ENCODE measurements at regions not wholly inside any gene's neighbourhood (a gene's known extent, or its start where the extent isn't known, plus 50 kb on each side); places are given as distances from the start of the nearest gene placed in this dataset.
"Not testable (repeated sequence)": the region's sequence is repeated elsewhere in the genome, so short reads cannot be mapped to it uniquely, and the experiment has no call there.

- no peak overlapping the region for H3K4me3 ChIP-seq (ENCODE audit: low read length)
- H3K9ac ChIP-seq (ENCODE audit: low read length), result no peak overlapping the region
- no peaks in the 10 kb centered on the region for H3K36me3 ChIP-seq (ENCODE audit: control insufficient read depth, insufficient read depth, low read length)
Measured at GRCh38 chr5:7271435-7272084, 124.4 kb upstream of the ADCY2 start.

GRCh38 chr5:7272408-7272965 is 123.5 kb upstream of the ADCY2 start:
- no peaks in the 10 kb centered on the region for H3K4me1 ChIP-seq (ENCODE audit: control insufficient read depth, insufficient read depth, low read length)

More at GRCh38 chr5:7271435-7272084, 124.4 kb upstream of the ADCY2 start:
- no peaks in the 10 kb centered on the region for H3K4me1 ChIP-seq (ENCODE audit: control insufficient read depth, insufficient read depth, low read length)
- no peak overlapping the region for H3K27ac ChIP-seq (ENCODE audit: low read depth, low read length)
- no peaks in the 10 kb centered on the region for H3K27me3 ChIP-seq (ENCODE audit: control insufficient read depth, insufficient read depth, low read length)

GRCh38 chr5:7274203-7274602 is 121.7 kb upstream of the ADCY2 start:
- Histone ChIP-seq H3K9ac (ENCODE audit: low read length) (no peak overlapping the region), H3K4me1 (ENCODE audit: control insufficient read depth, insufficient read depth, low read length) (no peaks in the 10 kb centered on the region), H3K4me3 (ENCODE audit: low read length) (no peak overlapping the region), H3K27ac (ENCODE audit: low read depth, low read length) (no peak overlapping the region), H3K27me3 (ENCODE audit: control insufficient read depth, insufficient read depth, low read length) (no peaks in the 10 kb centered on the region), H3K36me3 (ENCODE audit: control insufficient read depth, insufficient read depth, low read length) (no peaks in the 10 kb centered on the region)

More at GRCh38 chr5:7272408-7272965, 123.5 kb upstream of the ADCY2 start:
- H3K9ac ChIP-seq (ENCODE audit: low read length), result no peak overlapping the region
- no peaks in the 10 kb centered on the region for H3K36me3 ChIP-seq (ENCODE audit: control insufficient read depth, insufficient read depth, low read length)
- no peak overlapping the region for H3K4me3 ChIP-seq (ENCODE audit: low read length)
- H3K27ac ChIP-seq (ENCODE audit: low read depth, low read length), result no peak overlapping the region
- H3K27me3 ChIP-seq (ENCODE audit: control insufficient read depth, insufficient read depth, low read length), result no peaks in the 10 kb centered on the region

GRCh38 chr5:7289634-7290033 is 106.3 kb upstream of the ADCY2 start:
- not testable (repeated sequence) for H3K4me1 ChIP-seq (ENCODE audit: control insufficient read depth, insufficient read depth, low read length); H3K4me3 ChIP-seq (ENCODE audit: low read length); H3K9ac ChIP-seq (ENCODE audit: low read length); H3K27ac ChIP-seq (ENCODE audit: low read depth, low read length); H3K36me3 ChIP-seq (ENCODE audit: control insufficient read depth, insufficient read depth, low read length); H3K27me3 ChIP-seq (ENCODE audit: control insufficient read depth, insufficient read depth, low read length)

GRCh38 chr5:7297821-7298220 is 98.1 kb upstream of the ADCY2 start:
- H3K4me1 ChIP-seq (ENCODE audit: control insufficient read depth, insufficient read depth, low read length); H3K36me3 ChIP-seq (ENCODE audit: control insufficient read depth, insufficient read depth, low read length); H3K27ac ChIP-seq (ENCODE audit: low read depth, low read length); H3K9ac ChIP-seq (ENCODE audit: low read length); H3K4me3 ChIP-seq (ENCODE audit: low read length); H3K27me3 ChIP-seq (ENCODE audit: control insufficient read depth, insufficient read depth, low read length): not testable (repeated sequence)

DNA sequence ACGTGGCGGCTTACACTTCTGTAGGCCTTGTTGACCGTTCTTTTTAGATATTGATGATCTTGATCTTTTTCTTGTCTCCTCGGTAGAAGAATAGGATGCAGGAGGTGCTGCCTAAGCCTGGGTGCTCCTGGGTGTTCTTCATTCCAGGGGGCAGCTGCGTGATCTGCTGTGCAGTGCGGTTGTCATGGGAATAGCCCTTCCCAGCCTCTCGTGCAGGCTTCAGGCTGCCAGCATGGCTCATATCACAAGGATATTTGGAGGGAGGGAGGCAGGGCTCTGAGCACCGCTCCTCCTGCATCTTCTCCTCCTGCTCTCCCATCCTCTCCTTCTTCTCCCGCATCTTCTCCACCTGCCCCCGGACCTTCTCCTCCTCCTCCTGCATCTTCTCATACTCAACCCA is 96.2 kb upstream of the ADCY2 start:
- not testable (repeated sequence) for H3K27me3 ChIP-seq (ENCODE audit: control insufficient read depth, insufficient read depth, low read length); H3K36me3 ChIP-seq (ENCODE audit: control insufficient read depth, insufficient read depth, low read length); H3K4me3 ChIP-seq (ENCODE audit: low read length); H3K9ac ChIP-seq (ENCODE audit: low read length); H3K4me1 ChIP-seq (ENCODE audit: control insufficient read depth, insufficient read depth, low read length); H3K27ac ChIP-seq (ENCODE audit: low read depth, low read length)

DNA sequence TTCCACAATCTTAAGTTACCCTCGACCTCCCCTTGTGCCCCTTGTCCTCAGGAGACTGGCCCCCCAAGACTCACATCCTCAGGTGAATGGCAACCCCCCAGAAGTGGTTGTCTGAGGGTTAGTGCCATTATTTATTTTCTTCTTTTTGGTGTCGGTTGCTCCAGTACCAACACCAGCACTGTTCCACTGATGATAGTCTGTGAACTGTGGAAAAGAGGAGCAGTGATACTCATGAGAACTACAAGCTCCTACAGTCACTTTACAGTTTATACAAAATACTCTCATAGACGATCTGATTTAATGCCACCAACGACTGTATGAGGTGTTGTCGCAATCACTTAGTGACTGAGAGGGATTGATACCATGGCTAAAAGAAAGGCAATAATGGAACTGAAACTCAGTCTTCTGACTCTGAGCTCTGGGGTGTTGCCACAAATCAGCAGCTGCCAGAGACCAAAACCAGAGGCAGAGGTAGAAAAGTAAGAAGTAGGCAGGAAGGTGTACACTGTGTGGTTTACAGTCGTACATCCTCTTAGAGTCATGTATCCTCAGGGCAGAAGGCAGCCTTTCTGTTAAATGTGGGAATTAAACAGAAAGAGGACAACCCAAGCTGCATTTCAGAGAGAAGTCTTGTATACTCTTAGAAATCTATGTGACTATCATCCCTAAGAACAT is 90.8 kb upstream of the ADCY2 start:
- not testable (repeated sequence) for H3K4me3 ChIP-seq (ENCODE audit: low read length); H3K27me3 ChIP-seq (ENCODE audit: control insufficient read depth, insufficient read depth, low read length); H3K27ac ChIP-seq (ENCODE audit: low read depth, low read length); H3K9ac ChIP-seq (ENCODE audit: low read length); H3K36me3 ChIP-seq (ENCODE audit: control insufficient read depth, insufficient read depth, low read length); H3K4me1 ChIP-seq (ENCODE audit: control insufficient read depth, insufficient read depth, low read length)

- not testable (repeated sequence) for H3K36me3 ChIP-seq (ENCODE audit: control insufficient read depth, insufficient read depth, low read length); H3K4me1 ChIP-seq (ENCODE audit: control insufficient read depth, insufficient read depth, low read length); H3K27ac ChIP-seq (ENCODE audit: low read depth, low read length); H3K9ac ChIP-seq (ENCODE audit: low read length); H3K4me3 ChIP-seq (ENCODE audit: low read length); H3K27me3 ChIP-seq (ENCODE audit: control insufficient read depth, insufficient read depth, low read length)
Measured at GRCh38 chr5:7306556-7306955, 89.4 kb upstream of the ADCY2 start.

DNA sequence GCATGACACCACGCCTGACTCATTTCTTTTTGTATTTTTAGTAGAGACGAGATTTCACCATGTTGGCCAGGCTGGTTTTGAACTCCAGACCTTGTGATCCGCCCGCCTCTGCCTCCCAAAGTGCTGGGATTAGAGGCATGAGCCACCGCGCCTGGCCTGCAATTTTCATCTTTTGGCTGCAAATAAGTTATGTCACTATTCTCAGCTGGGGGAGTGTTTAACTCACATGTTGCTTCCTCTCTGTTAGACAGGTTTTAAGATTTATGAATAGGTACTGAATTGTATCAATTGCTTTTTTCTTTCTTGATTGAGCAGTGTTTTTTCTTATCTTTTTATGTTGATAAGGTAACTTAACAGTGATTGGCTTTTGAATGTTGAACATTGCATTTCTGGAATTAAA is 88.2 kb upstream of the ADCY2 start:
- not testable (repeated sequence) for H3K36me3 ChIP-seq (ENCODE audit: control insufficient read depth, insufficient read depth, low read length); H3K4me3 ChIP-seq (ENCODE audit: low read length); H3K4me1 ChIP-seq (ENCODE audit: control insufficient read depth, insufficient read depth, low read length); H3K27me3 ChIP-seq (ENCODE audit: control insufficient read depth, insufficient read depth, low read length); H3K27ac ChIP-seq (ENCODE audit: low read depth, low read length); H3K9ac ChIP-seq (ENCODE audit: low read length)

GRCh38 chr5:7309715-7310114 is 86.2 kb upstream of the ADCY2 start:
- not testable (repeated sequence) for H3K27ac ChIP-seq (ENCODE audit: low read depth, low read length)

DNA sequence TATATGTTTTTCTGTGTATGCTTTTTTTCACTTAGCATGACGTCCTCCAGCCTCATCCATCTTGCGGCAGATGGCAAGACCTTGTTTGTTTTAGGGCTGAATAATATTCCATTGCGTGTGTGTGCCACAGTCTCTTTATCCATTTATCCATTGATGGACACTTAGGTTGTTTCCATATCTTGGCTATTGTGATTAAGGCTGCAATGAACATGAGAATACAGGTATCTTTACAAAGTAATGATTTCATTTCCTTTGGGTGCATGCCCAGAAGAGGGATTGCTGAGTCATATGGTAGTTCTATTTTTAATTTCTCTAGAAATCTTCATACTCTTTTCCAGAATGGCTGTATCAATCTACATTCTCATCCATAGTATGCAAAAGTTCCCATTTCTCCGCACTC is 85.3 kb upstream of the ADCY2 start:
- not testable (repeated sequence) for H3K9ac ChIP-seq (ENCODE audit: low read length); H3K27me3 ChIP-seq (ENCODE audit: control insufficient read depth, insufficient read depth, low read length); H3K27ac ChIP-seq (ENCODE audit: low read depth, low read length); H3K4me3 ChIP-seq (ENCODE audit: low read length); H3K4me1 ChIP-seq (ENCODE audit: control insufficient read depth, insufficient read depth, low read length); H3K36me3 ChIP-seq (ENCODE audit: control insufficient read depth, insufficient read depth, low read length)

More at GRCh38 chr5:7309715-7310114, 86.2 kb upstream of the ADCY2 start:
- not testable (repeated sequence) for H3K36me3 ChIP-seq (ENCODE audit: control insufficient read depth, insufficient read depth, low read length); H3K9ac ChIP-seq (ENCODE audit: low read length); H3K4me1 ChIP-seq (ENCODE audit: control insufficient read depth, insufficient read depth, low read length); H3K4me3 ChIP-seq (ENCODE audit: low read length); H3K27me3 ChIP-seq (ENCODE audit: control insufficient read depth, insufficient read depth, low read length)

DNA sequence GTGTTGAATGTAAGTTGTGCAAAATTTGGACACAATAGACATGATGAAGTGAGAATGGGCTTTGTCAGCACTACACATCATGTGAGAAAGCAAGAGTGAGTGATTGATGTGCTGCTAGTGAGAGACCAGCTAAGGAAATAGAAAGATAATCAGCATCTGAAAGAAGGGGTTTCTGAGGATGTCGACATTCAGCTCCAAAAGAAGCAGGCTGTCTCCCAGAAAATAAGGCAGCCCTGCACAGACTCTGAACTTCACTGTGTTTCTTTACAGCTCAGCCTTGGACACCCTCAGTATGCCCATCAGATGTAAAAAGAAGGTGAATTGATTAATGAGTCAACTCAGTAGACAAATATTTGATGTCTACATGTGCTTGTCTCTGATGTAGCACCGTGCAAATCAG is 80.8 kb upstream of the ADCY2 start:
- H3K4me3 ChIP-seq (ENCODE audit: low read length), result no peak overlapping the region
- H3K27me3 ChIP-seq (ENCODE audit: control insufficient read depth, insufficient read depth, low read length), result no peaks in the 10 kb centered on the region
- no peaks in the 10 kb centered on the region for H3K36me3 ChIP-seq (ENCODE audit: control insufficient read depth, insufficient read depth, low read length)
- no peak overlapping the region for H3K9ac ChIP-seq (ENCODE audit: low read length)
- H3K4me1 ChIP-seq (ENCODE audit: control insufficient read depth, insufficient read depth, low read length), result no peaks in the 10 kb centered on the region
- H3K27ac ChIP-seq (ENCODE audit: low read depth, low read length), result no peak overlapping the region

GRCh38 chr5:7317751-7318150 is 78.2 kb upstream of the ADCY2 start:
- Histone ChIP-seq H3K4me3 (ENCODE audit: low read length) (no peak overlapping the region), H3K4me1 (ENCODE audit: control insufficient read depth, insufficient read depth, low read length) (no peaks in the 10 kb centered on the region), H3K36me3 (ENCODE audit: control insufficient read depth, insufficient read depth, low read length) (no peaks in the 10 kb centered on the region), H3K27me3 (ENCODE audit: control insufficient read depth, insufficient read depth, low read length) (no peaks in the 10 kb centered on the region), H3K9ac (ENCODE audit: low read length) (no peak overlapping the region), H3K27ac (ENCODE audit: low read depth, low read length) (no peak overlapping the region)

Measured in rectal smooth muscle tissue (tissue), 1 donor.